GM12873 (cell line): ENCODE measurements at regions not wholly inside any gene's neighbourhood (a gene's known extent, or its start where the extent isn't known, plus 50 kb on each side); places are given as distances from the start of the nearest gene placed in this dataset.

Experiments used
- CTCF ChIP-seq: IDR thresholded peaks from 2 replicates; pipeline ENCODE4 v1.5.1; 2012; ENCODE audit warnings: low read depth, mild to moderate bottlenecking, moderate library complexity, low read length, control low read depth; ENCODE audit not compliant: insufficient read depth; ENCODE audit errors: missing control alignments

GRCh38 chr6:4608361-4609115, 167.7 kb upstream of the CDYL start:
- TF ChIP-seq CTCF, result no peak

DNA sequence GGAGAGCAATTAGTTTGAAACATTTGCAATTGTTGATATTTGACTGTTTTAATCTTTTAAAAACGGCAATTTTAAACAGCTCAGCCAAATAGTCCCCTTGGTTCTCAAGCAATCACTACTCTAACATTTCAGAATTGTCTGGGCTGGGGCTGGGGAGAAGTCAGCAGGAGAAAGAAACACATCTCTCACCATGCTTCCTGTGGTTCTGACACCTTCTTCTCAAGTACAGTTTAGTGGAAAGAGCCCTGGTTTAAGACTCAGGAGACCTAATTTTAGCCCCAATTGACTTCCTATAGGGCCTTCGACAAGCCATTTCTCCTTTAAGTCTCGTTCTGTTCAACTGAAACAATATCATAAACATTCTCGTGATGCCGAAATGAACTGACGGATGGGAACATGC, 168.4 kb upstream of the CDYL start:
- TF ChIP-seq CTCF, result no peak

- TF ChIP-seq CTCF, result no peak
Observed at GRCh38 chr6:4606821-4607704, 169.1 kb upstream of the CDYL start.

DNA sequence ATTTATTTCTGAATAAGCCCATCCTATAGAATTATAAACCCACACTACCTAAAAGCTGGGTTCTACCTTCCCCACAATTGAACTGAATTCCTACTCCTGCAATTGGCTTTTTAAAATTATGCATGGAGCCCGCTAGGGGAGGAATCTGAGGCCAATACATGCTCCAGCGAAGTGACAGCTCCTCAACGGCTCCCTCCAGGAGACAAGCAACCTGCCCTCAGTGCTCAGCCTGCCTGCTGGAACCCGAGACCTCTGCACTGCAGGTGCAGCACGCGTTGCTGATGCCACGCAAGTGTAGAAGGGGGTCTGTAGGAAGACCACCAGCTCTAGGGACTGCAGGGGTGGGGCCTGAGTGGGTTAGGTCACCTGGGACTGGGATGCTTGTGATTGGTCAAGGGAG, 170.2 kb upstream of the CDYL start:
- TF ChIP-seq CTCF, result no peak

GRCh38 chr6:4603856-4604369, 172.3 kb upstream of the CDYL start:
- no peak for TF ChIP-seq CTCF

DNA sequence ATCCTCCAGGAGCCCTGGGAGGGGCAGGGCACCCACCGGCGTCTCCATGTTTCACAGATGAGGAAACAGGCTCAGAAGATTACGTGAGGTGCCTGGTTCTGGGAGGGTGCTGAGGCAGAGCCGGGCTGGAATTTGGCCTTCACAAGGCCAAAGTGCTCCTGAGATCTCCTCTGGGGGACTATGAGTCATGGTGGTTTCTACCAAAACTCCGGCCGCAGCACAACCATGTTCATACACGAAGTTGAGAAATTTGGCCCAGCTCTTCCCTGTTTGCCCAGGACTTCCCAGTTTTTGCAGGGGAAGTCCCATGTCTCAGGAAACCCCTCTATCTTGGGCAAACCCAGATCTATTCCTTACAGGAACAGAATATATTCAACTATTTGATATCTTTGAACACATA, 172.9 kb upstream of the CDYL start:
- TF ChIP-seq CTCF, result no peak

- TF ChIP-seq CTCF, result no peak
Observed at GRCh38 chr6:4599924-4600323, 176.3 kb upstream of the CDYL start.
